Progenitor cell of endocrine pancreas (in vitro differentiated cells): ENCODE measurements at regions not wholly inside any gene's neighbourhood (a gene's known extent, or its start where the extent isn't known, plus 50 kb on each side); places are given as distances from the start of the nearest gene placed in this dataset.

ENCODE experiments used
- DNase-seq: peaks from one replicate; pipeline ENCODE4 v3.0.0; 2021; ENCODE audit warnings: low spot score; ENCODE audit not compliant: unreplicated experiment
- H3K27ac Mint-ChIP-seq: 2 replicates; pipeline ENCODE4 v1.8.0; 2021; ENCODE audit warnings: mild to moderate bottlenecking, moderate library complexity, mixed read lengths
- H3K27me3 Mint-ChIP-seq: 2 replicates; pipeline ENCODE4 v1.8.0; 2021; ENCODE audit warnings: mixed read lengths
- H3K36me3 Mint-ChIP-seq: 2 replicates; pipeline ENCODE4 v1.8.0; 2022; ENCODE audit warnings: mixed read lengths; ENCODE audit not compliant: insufficient read depth
- H3K4me1 Mint-ChIP-seq: 2 replicates; pipeline ENCODE4 v1.8.0; 2021; ENCODE audit warnings: low read depth, mixed read lengths
- H3K4me3 Mint-ChIP-seq: 2 replicates; pipeline ENCODE4 v1.8.0; 2021; ENCODE audit warnings: low read depth, mild to moderate bottlenecking, moderate library complexity, mixed read lengths
- H3K9me3 Mint-ChIP-seq: 2 replicates; pipeline ENCODE4 v1.8.0; 2021; ENCODE audit warnings: low read depth, mixed read lengths
- TF ChIP-seq, protein P1 (sequence below): fragments of 200-600 bp; sonication (generic); IDR thresholded peaks from one replicate; pipeline ENCODE4 v1.5.0; 2021; ENCODE audit warnings: antibody characterized with exemption, mild to moderate bottlenecking; ENCODE audit not compliant: unreplicated experiment

DNA sequence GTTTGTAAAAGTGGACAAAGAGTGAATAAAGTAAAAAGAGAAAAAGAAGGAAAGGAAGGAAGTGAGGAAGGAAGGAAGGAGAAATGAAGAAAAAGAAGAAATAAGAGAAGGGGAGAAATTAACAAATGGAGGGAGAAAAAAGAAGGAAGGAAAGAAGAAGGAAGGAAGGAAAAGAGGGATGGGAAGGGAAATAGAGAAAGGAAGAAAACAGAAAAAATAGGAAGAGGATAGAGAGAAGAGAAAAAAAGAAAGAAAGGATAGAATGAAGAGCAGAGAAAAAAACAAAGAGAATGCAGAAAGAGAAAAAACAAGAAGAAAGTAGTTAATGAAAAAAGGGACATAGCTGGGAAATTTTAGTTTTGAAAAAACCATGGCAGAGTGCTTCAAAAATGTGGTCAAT, 361.8 kb downstream of the EPHA7 start:
- H3K4me3 Mint-ChIP-seq, result no peak overlapping the region

DNA sequence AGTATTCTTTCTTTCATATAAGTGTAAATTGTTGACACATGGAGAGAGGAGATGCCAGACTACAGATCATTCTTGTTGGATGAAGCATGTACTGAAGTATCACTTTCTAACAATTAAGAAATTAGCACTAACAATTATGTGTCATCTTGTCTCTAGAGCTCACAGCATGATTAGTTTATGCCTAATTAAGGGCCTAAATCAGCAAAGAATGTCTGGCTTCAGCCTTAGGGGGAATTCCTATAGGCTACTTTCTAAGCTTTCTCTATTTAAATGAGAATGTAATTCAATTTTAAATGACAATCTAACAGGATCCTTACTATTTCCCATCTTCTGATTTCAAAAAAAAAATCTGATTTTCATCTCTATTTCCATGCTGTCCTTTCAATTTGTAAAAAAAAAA, 371.0 kb downstream of the EPHA7 start:
- Mint-ChIP-seq H3K27me3 (no peaks in the 10 kb centered on the region), H3K27ac (no peak overlapping the region), H3K4me3 (no peak overlapping the region), H3K9me3 (no peaks in the 10 kb centered on the region), H3K36me3 (no peaks in the 10 kb centered on the region), H3K4me1 (no peaks in the 10 kb centered on the region)
- no peak for DNase-seq
- TF ChIP-seq, protein P1, sequence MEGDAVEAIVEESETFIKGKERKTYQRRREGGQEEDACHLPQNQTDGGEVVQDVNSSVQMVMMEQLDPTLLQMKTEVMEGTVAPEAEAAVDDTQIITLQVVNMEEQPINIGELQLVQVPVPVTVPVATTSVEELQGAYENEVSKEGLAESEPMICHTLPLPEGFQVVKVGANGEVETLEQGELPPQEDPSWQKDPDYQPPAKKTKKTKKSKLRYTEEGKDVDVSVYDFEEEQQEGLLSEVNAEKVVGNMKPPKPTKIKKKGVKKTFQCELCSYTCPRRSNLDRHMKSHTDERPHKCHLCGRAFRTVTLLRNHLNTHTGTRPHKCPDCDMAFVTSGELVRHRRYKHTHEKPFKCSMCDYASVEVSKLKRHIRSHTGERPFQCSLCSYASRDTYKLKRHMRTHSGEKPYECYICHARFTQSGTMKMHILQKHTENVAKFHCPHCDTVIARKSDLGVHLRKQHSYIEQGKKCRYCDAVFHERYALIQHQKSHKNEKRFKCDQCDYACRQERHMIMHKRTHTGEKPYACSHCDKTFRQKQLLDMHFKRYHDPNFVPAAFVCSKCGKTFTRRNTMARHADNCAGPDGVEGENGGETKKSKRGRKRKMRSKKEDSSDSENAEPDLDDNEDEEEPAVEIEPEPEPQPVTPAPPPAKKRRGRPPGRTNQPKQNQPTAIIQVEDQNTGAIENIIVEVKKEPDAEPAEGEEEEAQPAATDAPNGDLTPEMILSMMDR, result no peak

More for the DNA sequence above, 361.8 kb downstream of the EPHA7 start:
- no peaks in the 10 kb centered on the region for H3K36me3 Mint-ChIP-seq
- TF ChIP-seq, protein P1, result no peak
- H3K27me3 Mint-ChIP-seq, result no peaks in the 10 kb centered on the region
- no peak for DNase-seq
- H3K9me3 Mint-ChIP-seq, result peaks cover 4% of the 10 kb centered on the region
- H3K4me1 Mint-ChIP-seq, result peaks cover 1% of the 10 kb centered on the region
- no peak overlapping the region for H3K27ac Mint-ChIP-seq

DNA sequence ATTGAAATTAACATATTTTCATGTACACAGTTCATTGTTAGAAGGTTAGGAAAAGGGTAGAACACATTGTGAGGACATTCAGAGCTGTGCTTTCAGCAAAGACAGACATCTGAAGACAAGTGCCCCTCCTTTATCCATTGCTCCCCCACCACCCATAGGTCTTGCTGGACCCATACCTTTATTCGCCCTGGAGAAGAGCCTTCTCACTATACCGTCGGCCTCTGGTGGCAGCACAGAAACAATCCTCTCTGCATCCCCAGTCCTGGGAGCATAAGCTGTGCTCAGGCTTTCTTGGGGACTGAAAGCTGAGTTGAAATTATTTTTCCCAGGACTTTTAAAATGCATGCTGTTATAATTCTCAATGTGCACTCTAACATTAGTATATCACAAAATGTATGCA, 372.3 kb downstream of the EPHA7 start:
- H3K9me3 Mint-ChIP-seq, result no peaks in the 10 kb centered on the region
- H3K4me1 Mint-ChIP-seq, result no peaks in the 10 kb centered on the region
- no peak overlapping the region for H3K4me3 Mint-ChIP-seq
- no peaks in the 10 kb centered on the region for H3K27me3 Mint-ChIP-seq
- no peak for DNase-seq
- H3K36me3 Mint-ChIP-seq, result no peaks in the 10 kb centered on the region
- no peak overlapping the region for H3K27ac Mint-ChIP-seq
- TF ChIP-seq, protein P1, result no peak

DNA sequence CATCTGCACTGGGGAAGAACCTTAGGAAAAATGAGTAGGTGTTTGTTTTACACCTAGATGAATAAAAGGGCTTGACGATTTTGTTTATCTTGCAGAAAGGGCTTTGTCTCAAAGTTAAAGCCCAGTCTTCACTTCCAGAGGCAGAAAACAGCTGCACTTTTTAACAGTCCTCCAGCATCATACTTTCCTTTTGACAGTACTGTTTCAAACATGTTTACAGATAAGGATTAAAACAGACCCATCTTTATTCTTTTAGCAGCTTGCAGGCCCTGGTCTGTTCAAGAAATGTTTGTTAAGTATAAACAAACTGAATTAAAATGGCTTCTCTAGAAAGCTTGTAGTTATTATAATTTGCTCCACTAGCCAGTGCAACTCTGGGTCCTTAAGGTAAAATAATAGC, 374.2 kb downstream of the EPHA7 start:
- H3K27ac Mint-ChIP-seq, result no peak overlapping the region
- TF ChIP-seq, protein P1, result no peak
- no peak overlapping the region for H3K4me3 Mint-ChIP-seq
- H3K27me3 Mint-ChIP-seq, result no peaks in the 10 kb centered on the region
- no peaks in the 10 kb centered on the region for H3K9me3 Mint-ChIP-seq
- no peak for DNase-seq
- no peaks in the 10 kb centered on the region for H3K36me3 Mint-ChIP-seq
- no peaks in the 10 kb centered on the region for H3K4me1 Mint-ChIP-seq

DNA sequence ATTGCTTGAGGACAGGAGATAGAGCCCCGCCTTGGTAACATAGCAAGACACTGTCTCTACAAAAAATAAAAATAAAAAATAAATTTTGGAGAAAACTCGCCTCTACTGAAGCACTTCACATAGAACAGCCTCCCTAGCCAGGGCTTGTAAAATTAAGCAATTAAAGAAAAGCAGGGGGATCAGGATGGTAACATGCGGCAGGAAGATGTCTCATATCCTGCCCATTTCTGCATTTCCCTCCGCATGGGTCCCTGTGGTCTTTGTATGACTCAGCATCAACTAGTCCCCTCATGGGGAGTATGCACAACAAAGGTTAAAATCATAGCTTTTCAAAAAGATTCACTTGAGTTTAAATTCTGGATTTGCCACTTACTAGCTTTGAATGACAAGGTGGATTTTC, 379.0 kb downstream of the EPHA7 start:
- no peak for DNase-seq
- no peaks in the 10 kb centered on the region for H3K27me3 Mint-ChIP-seq
- no peaks in the 10 kb centered on the region for H3K4me1 Mint-ChIP-seq
- TF ChIP-seq, protein P1, result no peak
- H3K27ac Mint-ChIP-seq, result no peak overlapping the region
- peaks cover 1% of the 10 kb centered on the region for H3K36me3 Mint-ChIP-seq
- H3K9me3 Mint-ChIP-seq, result peaks cover 27% of the 10 kb centered on the region
- H3K4me3 Mint-ChIP-seq, result no peak overlapping the region
